ENCODE measurements at regions not wholly inside any gene's neighbourhood (a gene's known extent, or its start where the extent isn't known, plus 50 kb on each side); places are given as distances from the start of the nearest gene placed in this dataset.
A peak's percentile ranks its signal among the peaks of the same experiment; 100 is the strongest.
"Not testable (repeated sequence)": the region's sequence is repeated elsewhere in the genome, so short reads cannot be mapped to it uniquely, and the experiment has no call there.

DNA sequence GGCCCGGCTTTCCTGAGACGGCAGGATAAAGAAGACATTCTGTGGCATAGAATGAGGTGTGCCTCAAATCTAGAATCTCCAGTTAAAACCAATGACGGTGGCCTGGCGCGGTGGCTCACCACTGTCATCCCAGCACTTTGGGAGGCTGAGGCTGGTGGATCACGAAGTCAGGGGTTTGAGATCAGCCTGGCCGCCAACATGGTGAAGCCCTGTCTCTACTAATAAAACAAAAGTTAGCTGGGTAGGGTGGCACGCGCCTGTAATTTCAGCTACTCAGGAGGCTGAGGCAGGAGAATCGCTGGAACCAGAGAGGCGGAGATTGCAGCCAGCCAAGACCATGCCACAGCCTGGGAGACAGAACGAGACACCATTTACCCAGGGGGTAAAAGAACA, 193.6 kb downstream of the ALG10 start:
- H3K27ac ChIP-seq: no peak overlapping the region
- TF ChIP-seq ZFX (IDR thresholded peaks at IDR 0.05): no peak
- TF ChIP-seq, protein P1, sequence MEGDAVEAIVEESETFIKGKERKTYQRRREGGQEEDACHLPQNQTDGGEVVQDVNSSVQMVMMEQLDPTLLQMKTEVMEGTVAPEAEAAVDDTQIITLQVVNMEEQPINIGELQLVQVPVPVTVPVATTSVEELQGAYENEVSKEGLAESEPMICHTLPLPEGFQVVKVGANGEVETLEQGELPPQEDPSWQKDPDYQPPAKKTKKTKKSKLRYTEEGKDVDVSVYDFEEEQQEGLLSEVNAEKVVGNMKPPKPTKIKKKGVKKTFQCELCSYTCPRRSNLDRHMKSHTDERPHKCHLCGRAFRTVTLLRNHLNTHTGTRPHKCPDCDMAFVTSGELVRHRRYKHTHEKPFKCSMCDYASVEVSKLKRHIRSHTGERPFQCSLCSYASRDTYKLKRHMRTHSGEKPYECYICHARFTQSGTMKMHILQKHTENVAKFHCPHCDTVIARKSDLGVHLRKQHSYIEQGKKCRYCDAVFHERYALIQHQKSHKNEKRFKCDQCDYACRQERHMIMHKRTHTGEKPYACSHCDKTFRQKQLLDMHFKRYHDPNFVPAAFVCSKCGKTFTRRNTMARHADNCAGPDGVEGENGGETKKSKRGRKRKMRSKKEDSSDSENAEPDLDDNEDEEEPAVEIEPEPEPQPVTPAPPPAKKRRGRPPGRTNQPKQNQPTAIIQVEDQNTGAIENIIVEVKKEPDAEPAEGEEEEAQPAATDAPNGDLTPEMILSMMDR (conservative IDR thresholded peaks at IDR 0.05): no peak

DNA sequence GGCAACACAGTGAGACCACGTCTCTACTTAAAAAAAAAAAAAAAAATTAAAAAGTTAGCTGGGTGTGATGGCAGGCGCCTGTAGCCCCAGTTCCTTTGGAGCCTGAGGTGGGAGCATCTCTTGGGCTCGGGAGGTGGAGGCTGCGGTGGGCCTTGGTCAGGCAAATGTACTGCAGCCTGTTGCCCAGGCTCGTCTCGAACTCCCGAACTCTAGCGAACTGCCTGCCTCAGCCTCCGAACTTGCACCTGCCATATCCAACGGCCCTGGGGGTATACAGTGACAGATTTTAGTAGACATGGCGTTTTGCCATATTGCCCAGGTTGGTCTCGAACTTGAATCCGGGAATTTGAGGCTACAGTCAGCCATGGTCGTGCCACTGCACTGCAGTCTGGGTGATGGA, 195.4 kb downstream of the ALG10 start:
- TF ChIP-seq ZFX (IDR thresholded peaks at IDR 0.05): no peak
- TF ChIP-seq, protein P1 (conservative IDR thresholded peaks at IDR 0.05): no peak
- no peak overlapping the region for H3K27ac ChIP-seq

DNA sequence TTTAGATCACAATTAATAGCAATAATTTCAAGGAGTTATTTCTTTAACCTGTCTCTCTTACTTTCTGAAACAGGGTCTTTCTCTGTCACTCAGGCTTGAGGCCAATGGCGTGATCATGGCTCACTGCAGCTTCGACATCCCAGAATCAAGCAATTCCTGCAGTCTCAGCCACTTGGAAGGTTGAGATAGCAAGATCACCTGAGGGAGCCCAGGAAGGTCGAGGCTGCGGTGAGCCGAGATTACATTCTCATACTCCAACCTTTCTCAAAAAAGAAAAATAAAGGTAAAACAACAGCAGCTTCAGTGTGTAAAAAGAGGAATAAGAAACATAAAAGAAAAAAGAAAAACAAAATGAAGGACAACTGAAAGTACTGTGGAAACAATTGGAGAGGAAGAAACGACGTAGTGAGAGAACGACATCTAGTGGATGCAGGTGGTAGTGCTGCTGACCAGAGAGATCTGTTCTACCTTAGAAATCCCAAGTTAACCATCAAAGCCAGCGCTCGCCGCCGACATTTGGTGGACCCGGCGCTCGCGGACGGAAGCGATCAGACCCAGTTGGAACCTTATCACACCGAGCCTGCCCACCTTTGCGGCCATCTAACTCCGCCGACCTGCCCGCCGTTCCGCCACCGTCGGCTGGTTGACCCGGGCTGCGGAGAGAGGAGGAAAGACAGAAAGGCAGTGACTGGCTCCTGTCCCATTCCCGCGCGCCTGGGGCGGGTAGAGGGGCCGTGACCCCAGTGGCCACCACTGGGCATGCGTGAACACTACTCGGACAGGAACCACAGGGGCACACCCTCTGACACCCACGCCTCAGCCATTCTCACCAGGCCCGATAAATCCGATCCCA, 196.1 kb downstream of the ALG10 start:
- TF ChIP-seq, protein P1 (conservative IDR thresholded peaks at IDR 0.05): peak; percentile 93
- TF ChIP-seq ZFX (IDR thresholded peaks at IDR 0.05): no peak
- H3K27ac ChIP-seq: peak overlapping the region; percentile 55

DNA sequence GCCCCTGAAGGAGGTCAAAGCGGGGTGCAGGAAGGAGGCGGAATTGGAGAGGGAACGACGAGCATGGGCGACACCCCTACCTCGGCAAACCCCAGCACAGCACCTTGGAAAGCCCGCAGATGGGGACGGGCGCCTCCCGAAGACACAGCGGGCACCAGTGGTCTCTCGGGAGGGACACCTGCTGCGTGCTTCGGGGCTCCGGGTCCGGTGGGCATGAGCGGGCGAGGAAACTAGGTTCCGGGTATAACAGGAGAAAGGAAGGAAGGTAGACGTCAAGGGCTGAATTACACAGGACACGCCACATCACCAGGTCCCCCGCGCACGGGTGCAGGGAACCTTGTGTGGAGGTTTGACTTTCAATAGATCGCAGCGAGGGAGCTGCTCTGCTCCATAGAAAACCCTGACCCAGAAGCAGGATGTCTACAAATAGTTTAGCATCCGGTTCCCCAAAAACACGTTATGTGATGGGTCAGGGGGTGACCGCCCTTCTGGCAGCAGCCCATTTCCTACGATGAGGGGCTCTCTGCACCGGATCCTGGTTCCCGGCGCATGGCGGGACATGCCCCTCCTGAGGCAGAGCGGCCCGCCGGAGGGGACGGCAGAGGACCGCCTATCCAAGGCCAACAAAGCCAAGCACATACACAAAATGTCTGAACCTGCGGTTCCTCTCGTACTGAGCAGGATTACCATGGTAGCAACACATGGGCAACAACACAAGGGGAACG, 196.9 kb downstream of the ALG10 start:
- TF ChIP-seq, protein P1 (conservative IDR thresholded peaks at IDR 0.05): no peak
- TF ChIP-seq ZFX (IDR thresholded peaks at IDR 0.05): no peak
- peak overlapping the region; percentile 55 for H3K27ac ChIP-seq

DNA sequence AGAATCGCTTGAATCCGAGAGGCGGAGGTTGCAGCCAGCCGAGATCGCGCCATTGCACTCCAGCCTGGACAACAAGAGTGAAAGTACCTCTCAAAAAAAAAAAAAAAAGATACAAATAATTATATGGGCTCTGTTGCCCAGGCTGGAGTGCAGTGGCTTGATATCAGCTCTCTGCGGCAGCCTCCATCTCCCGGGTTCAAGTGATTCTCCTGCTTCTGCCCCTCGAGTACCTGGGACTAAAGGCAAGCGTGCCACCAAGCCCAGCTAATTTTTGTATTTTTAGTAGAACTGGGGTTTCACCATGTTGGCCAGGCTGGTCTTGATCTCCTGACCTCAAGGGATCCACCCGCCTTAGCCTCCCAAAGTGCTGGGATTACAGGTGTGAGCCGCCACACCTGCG, 197.8 kb downstream of the ALG10 start:
- not testable (repeated sequence) for H3K27ac ChIP-seq

DNA sequence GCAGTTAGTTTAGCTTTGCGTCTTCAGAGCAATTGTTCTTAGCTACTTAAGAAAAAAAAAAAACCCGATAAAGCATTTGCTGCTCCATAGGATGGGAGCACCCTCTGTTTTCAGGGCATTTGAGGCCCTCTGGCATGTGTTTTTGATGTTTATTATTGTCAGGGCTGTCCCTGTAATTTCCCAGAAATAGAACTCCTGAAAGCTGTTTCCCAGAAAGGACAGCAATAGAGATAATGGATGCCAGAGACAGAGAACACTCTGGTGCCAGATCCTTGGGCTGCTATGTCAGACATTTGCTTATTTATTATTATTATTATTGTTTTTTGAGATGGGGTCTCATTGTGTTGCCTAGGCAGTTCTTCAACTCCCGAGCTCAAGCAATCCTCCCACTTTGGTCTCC, 201.3 kb downstream of the ALG10 start:
- TF ChIP-seq ZFX (IDR thresholded peaks at IDR 0.05): no peak
- TF ChIP-seq, protein P1 (conservative IDR thresholded peaks at IDR 0.05): no peak
- no peak overlapping the region for H3K27ac ChIP-seq

DNA sequence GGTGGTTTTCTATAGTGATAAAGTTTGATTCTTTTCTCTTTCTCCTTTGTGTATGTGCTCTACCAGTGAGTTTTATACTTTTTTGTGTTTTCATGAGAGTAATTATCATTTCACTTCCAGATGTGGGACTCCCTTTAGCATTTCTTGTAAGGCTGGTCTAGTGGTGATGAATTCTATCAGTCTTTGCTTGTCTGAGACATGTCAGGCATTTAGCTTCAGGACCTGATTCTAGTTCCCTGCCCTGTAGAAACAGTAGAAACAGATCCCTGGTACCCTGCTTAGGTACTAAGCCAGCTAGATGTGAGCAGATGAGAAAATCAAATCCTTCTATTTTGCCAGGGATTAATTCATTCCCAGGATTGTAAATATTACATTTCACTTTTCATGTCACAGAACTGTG, 203.7 kb downstream of the ALG10 start:
- not testable (repeated sequence) for H3K27ac ChIP-seq

DNA sequence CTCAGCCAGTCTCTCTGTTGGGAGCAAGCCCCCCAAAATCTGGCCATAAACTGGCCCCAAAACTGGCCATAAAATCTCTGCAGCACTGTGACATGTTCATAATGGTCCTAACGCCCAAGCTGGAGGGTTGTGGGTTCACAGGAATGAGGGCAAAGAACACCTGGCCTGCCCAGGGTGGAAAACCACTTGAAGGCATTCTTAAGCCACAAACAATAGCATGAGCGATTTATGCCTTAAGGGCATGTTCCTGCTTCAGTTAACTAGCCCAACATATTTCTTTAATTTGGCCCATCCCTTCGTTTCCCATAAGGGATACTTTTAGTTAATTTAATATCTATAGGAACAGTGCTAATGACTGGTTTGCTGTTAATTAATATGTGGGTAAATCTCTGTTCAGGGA, 205.8 kb downstream of the ALG10 start:
- H3K27ac ChIP-seq: not testable (repeated sequence)

DNA sequence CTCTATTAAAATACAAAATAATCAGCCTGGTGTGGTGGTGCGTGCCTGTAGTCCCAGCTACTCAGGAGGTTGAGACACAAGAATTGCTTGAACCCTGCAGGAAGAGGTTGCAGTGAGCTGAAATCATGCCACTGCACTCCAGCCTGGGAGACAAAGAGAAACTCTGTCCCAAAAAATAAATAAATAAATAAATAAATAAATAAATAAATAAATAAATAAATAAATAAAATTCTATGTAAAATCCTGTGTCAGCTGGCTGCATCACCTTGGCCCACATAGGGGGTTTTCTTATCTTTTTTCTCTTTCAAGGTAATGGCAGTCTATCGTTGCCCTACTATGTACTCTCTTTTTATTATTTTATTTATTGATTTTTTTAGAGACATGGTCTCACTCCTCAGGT, 206.7 kb downstream of the ALG10 start:
- not testable (repeated sequence) for H3K27ac ChIP-seq
